B cell (primary cell): ENCODE measurements at regions not wholly inside any gene's neighbourhood (a gene's known extent, or its start where the extent isn't known, plus 50 kb on each side); places are given as distances from the start of the nearest gene placed in this dataset.

Experiments used
- CTCF ChIP-seq: fragments of 200-600 bp; IDR thresholded peaks from one replicate; pipeline ENCODE4 v1.8.0; 2022; ENCODE audit warnings: antibody characterized with exemption, mild to moderate bottlenecking
- EZH2 ChIP-seq: IDR thresholded peaks from 2 replicates; pipeline ENCODE4 v1.6.1; 2012; ENCODE audit warnings: borderline replicate concordance, low read depth, mild to moderate bottlenecking, moderate library complexity, low read length; ENCODE audit not compliant: insufficient read depth, poor library complexity, severe bottlenecking

GRCh38 chr17:6011206-6011605 lies 59.0 kb upstream of the WSCD1 start:
- TF ChIP-seq CTCF (no peak), EZH2 (no peak)
